Lower leg skin (tissue), 3 donors: ENCODE measurements at regions not wholly inside any gene's neighbourhood (a gene's known extent, or its start where the extent isn't known, plus 50 kb on each side); places are given as distances from the start of the nearest gene placed in this dataset.

ENCODE experiments used
- CTCF ChIP-seq, 3 donors: fragments of 450-650 bp; IDR thresholded peaks; one replicate each; pipeline ENCODE4 v1.5.1; 2016; ENCODE audit warnings: antibody characterized with exemption in 3 of 3, mild to moderate bottlenecking in 3 of 3, moderate library complexity in 2 of 3
- POLR2A ChIP-seq, 2 donors: fragments of 450-650 bp; IDR thresholded peaks; one replicate each; pipeline ENCODE4 v1.6.1; 2016 to 2017; ENCODE audit warnings: antibody characterized with exemption in 2 of 2, mild to moderate bottlenecking in 1 of 2, moderate library complexity in 1 of 2

DNA sequence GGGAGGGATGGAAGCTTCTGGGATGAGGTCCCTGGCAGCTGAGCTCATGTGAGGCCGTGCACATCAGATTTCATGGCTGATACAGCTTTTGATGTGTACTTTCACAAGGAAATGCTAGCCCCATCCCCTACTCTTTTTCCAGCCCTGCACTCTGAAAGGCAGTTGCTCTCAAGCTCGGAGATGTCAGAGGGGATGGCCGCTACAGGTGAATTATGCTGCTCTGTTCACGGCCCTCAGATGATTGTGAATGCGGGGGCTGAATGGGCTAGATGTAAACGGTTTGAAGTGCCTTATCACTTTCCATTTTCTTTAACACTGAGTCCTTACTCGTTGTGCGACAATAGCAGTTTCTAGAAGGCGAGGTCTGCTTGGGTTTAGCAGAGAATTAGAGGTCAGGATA lies 88.0 kb upstream of the RASGRF1 start:
- TF ChIP-seq CTCF (IDR thresholded peaks at IDR 0.05) (no peak), POLR2A (IDR thresholded peaks at IDR 0.05) (no peak)
